ENCODE measurements at regions not wholly inside any gene's neighbourhood (a gene's known extent, or its start where the extent isn't known, plus 50 kb on each side); places are given as distances from the start of the nearest gene placed in this dataset.
"Not testable (repeated sequence)": the region's sequence is repeated elsewhere in the genome, so short reads cannot be mapped to it uniquely, and the experiment has no call there.

DNA sequence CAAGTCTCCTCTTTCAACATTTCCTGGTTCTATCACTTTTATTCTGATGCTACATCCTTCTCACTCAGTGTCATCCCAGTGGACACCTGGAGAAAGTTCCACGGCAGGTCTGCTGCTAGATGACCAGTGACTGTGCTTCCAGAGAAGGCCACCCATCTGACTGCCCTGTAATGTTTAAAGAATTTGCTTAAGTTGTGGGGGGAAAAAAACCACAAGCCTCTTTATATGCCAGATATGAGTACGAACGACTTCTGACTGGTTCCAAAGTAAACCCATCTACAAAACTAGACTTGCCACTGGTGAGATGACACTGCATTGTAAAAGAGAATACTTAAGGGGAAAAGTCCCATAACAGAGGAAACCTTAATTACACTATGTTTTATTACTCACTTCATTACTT is 69.6 kb upstream of the VWC2 start:
- no peak for DNase-seq

DNA sequence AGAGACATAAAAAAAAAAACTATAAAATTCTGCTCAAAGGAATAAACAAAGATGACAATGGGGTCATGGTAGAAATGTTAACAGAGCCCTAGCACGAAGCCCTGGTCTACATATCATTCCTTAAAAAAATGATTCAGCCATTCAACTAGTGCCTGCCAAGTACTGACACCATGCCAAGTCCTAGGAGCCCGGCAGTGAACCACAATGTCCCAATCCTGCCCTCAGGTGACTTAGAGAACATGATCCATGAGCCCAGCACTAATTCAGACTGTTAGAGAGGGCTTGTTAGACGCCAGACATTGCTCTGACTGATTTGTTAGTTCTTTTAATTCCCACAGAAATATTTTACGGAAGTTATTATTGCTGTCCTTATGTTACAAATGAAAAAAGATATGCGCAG is 67.3 kb upstream of the VWC2 start:
- DNase-seq = no peak

DNA sequence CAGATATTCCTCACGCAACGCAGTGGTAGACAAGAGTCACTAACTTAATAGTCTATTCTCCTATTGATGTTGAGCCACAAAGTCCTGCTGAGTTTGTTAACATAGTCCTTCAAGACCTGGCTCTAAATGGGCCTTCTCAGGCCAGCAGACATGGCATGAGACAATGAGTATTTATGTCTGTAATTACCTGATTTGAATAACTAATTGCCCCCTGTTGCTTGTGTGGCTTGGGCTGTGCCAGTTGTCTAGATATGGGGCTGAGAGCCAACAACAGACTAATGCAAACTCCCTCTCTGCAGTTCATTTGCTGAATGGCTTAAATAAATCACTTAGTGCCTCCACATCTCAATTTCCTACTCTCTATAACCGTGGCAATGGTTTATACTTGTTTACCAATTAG is 65.5 kb upstream of the VWC2 start:
- no peak for DNase-seq

DNA sequence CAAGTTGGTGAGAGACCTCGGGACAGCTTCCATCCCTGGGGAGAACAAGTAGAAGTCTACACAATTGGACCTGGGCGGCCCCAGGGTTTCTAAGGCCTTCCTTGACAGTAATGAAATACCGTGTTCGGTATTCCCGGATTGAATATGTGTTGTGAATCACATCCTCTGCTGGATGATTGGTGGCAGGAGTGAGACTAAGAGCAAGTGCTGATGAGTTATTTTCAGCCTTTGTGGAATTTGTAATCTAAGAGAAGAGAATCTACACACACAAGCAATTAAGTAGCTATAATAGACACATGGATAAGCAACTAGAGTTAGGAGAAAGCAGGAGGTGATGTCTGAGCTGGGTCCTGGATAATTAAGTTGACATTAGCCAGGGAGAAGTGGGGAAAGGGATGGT is 64.8 kb upstream of the VWC2 start:
- no peak for DNase-seq

DNA sequence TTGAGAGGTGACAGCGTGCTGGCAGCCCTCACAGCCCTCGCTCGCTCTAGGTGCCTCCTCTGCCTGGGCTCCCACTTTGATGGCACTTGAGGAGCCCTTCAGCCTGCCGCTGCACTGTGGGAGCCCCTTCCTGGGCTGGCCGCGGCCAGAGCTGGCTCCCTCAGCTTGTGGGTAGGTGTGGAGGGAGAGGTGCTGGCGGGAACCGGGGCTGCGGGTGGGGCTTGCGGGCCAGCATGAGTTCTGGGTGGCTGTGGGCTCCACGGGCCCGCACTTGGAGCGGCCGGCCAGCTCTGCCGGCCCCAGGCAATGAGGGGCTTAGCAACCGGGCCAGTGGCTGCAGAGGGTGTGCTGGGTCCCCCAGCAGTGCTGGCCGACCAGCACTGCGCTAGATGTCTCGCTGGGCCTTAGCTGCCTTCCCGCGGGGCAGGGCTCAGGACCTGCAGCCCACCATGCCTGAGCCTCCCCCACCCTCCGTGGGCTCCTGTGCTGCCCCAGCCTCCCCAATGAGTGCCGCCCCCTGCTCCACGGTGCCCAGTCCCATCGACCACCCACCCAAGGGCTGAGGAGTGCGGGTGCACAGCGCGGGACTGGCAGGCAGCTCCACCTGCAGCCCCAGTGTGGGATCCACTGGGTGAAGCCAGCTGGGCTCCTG is 62.2 kb upstream of the VWC2 start:
- DNase-seq = not testable (repeated sequence)

DNA sequence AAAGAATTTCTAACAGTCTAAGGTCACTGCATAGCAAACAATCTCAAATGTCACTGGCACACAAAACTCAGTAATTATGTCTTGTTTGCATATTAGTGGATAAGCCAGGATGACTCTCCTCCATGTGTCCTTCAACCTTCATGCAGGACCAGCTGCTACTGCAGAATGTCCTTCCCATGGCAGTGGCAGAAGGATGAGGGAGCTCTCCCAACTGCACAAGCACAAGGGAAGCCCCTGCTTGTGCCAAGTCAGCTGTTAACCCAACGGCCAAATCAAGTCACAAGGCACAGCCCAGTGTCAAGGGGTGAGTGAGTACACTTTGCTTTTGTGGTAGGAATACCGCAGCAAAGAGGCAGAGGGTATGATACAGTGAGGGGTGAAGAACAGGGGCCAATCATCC is 59.3 kb upstream of the VWC2 start:
- DNase-seq = no peak

DNA sequence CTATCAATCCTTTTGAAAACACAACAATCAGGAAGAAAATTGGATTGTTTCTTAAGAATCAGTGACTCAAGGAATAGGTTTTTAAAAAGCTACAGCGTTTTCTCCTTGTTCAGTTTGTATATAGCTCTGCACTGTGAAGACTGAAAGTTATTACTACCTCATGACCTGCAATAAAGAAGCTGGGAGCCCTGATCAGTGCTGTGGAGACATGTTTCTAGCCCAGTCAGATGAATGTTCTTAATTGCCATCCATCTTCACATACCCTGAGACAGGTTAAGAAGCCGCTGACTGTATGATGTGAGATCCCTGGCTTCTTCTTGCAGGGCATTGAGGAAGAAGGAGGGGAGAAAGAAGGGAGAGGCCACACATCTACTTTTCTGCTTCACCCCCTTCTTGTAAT is 58.0 kb upstream of the VWC2 start:
- no peak for DNase-seq

DNA sequence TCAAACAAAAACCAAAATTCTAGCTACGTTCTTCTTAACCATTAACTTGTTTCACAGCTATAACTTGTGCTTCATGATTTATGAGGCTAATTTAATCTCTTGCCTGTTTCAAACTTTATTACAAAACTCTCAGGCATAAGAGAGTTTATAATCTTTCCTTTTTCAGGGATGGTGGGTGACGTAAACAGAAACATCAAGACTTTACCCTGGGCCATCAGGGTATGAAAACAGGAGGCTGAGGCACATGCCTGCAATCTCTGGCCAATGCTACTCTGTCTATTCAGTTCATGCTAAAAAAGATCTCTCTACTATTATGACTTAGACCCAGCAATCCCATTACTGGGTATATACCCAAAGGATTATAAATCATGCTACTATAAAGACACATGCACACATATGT is 55.9 kb upstream of the VWC2 start:
- no peak for DNase-seq

DNA sequence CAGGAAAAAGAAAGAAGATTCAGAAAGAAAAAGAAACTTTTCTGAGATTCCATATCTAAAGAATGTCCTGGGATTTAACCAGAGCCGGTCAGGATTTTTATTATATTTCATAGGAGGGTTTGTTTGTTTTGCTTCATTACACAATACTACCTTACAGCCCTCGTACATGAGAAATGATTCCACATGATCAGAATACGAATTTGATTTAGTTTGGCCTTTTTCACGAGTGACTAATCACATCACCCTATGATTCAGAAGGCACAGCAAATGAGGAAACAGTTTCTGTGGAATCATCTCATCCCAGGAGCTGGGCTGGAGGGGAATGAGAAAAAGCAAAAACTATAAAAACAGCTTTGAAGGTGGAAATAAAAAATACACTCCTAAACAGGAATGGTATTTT is 54.7 kb upstream of the VWC2 start:
- no peak for DNase-seq

DNA sequence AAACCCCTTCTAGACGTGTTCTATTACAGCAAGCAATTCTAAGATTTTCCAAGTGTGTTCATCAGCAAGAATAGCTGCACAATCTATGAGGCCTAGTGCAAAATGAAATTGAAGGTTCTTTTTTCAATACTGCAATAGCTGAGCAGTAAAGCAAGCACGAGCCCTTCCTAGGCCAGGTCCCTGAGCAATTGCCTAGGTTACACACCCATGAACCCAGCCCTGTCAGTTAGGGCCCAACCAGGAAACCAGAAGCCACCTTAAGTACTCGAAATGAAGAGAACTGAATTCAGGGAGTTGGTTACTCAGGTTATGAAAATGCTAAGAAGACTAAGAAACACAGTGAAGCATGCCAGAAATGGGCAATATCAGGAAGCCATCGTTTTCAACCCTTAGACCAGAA is 52.0 kb upstream of the VWC2 start:
- DNase-seq = no peak

All from RPMI8226 (cell line).